ENCODE measurements at regions not wholly inside any gene's neighbourhood (a gene's known extent, or its start where the extent isn't known, plus 50 kb on each side); places are given as distances from the start of the nearest gene placed in this dataset.

DNA sequence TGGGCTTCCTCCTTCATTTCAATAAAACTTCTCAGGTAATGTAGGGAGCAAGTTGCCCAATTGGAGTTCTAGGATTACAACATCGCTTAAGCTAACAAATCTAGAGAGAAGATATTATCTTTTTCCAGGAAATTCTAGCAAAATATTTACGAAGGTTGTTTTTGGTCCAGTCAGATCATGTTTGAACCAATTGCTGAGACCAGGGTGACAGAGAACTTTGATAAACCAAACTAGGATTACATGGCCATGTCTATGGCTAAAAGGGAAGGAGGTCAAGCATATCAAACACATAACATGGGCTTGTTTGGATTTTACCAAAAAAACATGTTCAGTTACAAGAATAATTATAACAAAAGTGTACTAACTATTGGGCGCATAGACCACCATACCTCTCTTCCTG is 442.4 kb upstream of the SGCG start:
- TF ChIP-seq, protein P1, sequence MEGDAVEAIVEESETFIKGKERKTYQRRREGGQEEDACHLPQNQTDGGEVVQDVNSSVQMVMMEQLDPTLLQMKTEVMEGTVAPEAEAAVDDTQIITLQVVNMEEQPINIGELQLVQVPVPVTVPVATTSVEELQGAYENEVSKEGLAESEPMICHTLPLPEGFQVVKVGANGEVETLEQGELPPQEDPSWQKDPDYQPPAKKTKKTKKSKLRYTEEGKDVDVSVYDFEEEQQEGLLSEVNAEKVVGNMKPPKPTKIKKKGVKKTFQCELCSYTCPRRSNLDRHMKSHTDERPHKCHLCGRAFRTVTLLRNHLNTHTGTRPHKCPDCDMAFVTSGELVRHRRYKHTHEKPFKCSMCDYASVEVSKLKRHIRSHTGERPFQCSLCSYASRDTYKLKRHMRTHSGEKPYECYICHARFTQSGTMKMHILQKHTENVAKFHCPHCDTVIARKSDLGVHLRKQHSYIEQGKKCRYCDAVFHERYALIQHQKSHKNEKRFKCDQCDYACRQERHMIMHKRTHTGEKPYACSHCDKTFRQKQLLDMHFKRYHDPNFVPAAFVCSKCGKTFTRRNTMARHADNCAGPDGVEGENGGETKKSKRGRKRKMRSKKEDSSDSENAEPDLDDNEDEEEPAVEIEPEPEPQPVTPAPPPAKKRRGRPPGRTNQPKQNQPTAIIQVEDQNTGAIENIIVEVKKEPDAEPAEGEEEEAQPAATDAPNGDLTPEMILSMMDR (IDR thresholded peaks at IDR 0.05): no peak
- no peak for TF ChIP-seq POLR2A (IDR thresholded peaks at IDR 0.05)

All from lower leg skin (tissue), 3 donors.